ENCODE measurements at regions not wholly inside any gene's neighbourhood (a gene's known extent, or its start where the extent isn't known, plus 50 kb on each side); places are given as distances from the start of the nearest gene placed in this dataset.

GRCh38 chr5:142501890-142502289, 177.1 kb upstream of the SPRY4 start:
- Mint-ChIP-seq H3K36me3 (ENCODE audit: insufficient read depth, unreplicated experiment) (no peaks in the 10 kb centered on the region), H3K9me3 (ENCODE audit: unreplicated experiment) (no peaks in the 10 kb centered on the region), H3K4me3 (ENCODE audit: unreplicated experiment) (no peak overlapping the region), H3K4me1 (ENCODE audit: low read depth, unreplicated experiment) (no peaks in the 10 kb centered on the region), H3K27me3 (ENCODE audit: insufficient read depth, unreplicated experiment) (no peaks in the 10 kb centered on the region), H3K27ac (ENCODE audit: unreplicated experiment) (no peak overlapping the region)
- Histone ChIP-seq H3K9me3 (no peaks in the 10 kb centered on the region), H3K36me3 (ENCODE audit: control insufficient read depth, insufficient read depth, low read length) (no peaks in the 10 kb centered on the region), H3K4me3 (ENCODE audit: low read depth, low read length) (no peak overlapping the region), H3K4me1 (peaks cover 11% of the 10 kb centered on the region; the same call in 1 of the 2 replicates), H3K27me3 (replicated peaks; ENCODE audit: control insufficient read depth, insufficient read depth, low read length) (no peaks in the 10 kb centered on the region)
- ChIA-PET POLR2A (no interaction called here), CTCF (no interaction called here)
- intact Hi-C loops (cut with micrococcal nuclease; ENCODE audit: unreplicated experiment), result no loop called here
- no TSS peak for BruUV-seq (replicated peaks)
- TF ChIP-seq CTCF (IDR thresholded peaks at IDR 0.05; ENCODE audit: insufficient read depth in 1 of 2, low read depth in 1 of 2, low read length in 1 of 2, severe bottlenecking in 1 of 2, unreplicated experiment in 1 of 2), result no peak
- no peak for DNase-seq

- no peaks in the 10 kb centered on the region for H3K27me3 Mint-ChIP-seq (ENCODE audit: insufficient read depth, unreplicated experiment)
- no peaks in the 10 kb centered on the region for H3K4me1 Mint-ChIP-seq (ENCODE audit: low read depth, unreplicated experiment)
- H3K36me3 Mint-ChIP-seq (ENCODE audit: insufficient read depth, unreplicated experiment), result no peaks in the 10 kb centered on the region
- no peak overlapping the region for H3K4me3 Mint-ChIP-seq (ENCODE audit: unreplicated experiment)
- intact Hi-C loops (cut with micrococcal nuclease; ENCODE audit: unreplicated experiment), result no loop called here
- POLR2A ChIA-PET, result no interaction called here
- Histone ChIP-seq H3K4me3 (ENCODE audit: low read depth, low read length) (no peak overlapping the region), H3K36me3 (ENCODE audit: control insufficient read depth, insufficient read depth, low read length) (no peaks in the 10 kb centered on the region), H3K4me1 (peaks cover 11% of the 10 kb centered on the region; the same call in 1 of the 2 replicates), H3K27me3 (replicated peaks; ENCODE audit: control insufficient read depth, insufficient read depth, low read length) (no peaks in the 10 kb centered on the region), H3K9me3 (no peaks in the 10 kb centered on the region)
- no TSS peak for BruUV-seq (replicated peaks)
- no peaks in the 10 kb centered on the region for H3K9me3 Mint-ChIP-seq (ENCODE audit: unreplicated experiment)
- no peak for DNase-seq
- CTCF ChIA-PET, result interaction anchor here (0.6 kb wide), 2 partner anchors 63 to 264 kb away, joined by 3 to 5 read pairs; no protein-coding TSS in a partner anchor
- H3K27ac Mint-ChIP-seq (ENCODE audit: unreplicated experiment), result no peak overlapping the region
- no peak for TF ChIP-seq CTCF (IDR thresholded peaks at IDR 0.05; ENCODE audit: insufficient read depth in 1 of 2, low read depth in 1 of 2, low read length in 1 of 2, severe bottlenecking in 1 of 2, unreplicated experiment in 1 of 2)
Measured at GRCh38 chr5:142500227-142500905, 175.5 kb upstream of the SPRY4 start.

GRCh38 chr5:142499591-142500226, 174.9 kb upstream of the SPRY4 start:
- H3K36me3 ChIP-seq (ENCODE audit: control insufficient read depth, insufficient read depth, low read length), result no peaks in the 10 kb centered on the region
- Mint-ChIP-seq H3K27ac (ENCODE audit: unreplicated experiment) (no peak overlapping the region), H3K9me3 (ENCODE audit: unreplicated experiment) (no peaks in the 10 kb centered on the region), H3K4me1 (ENCODE audit: low read depth, unreplicated experiment) (no peaks in the 10 kb centered on the region), H3K36me3 (ENCODE audit: insufficient read depth, unreplicated experiment) (no peaks in the 10 kb centered on the region), H3K4me3 (ENCODE audit: unreplicated experiment) (no peak overlapping the region), H3K27me3 (ENCODE audit: insufficient read depth, unreplicated experiment) (no peaks in the 10 kb centered on the region)
- H3K4me3 ChIP-seq (ENCODE audit: low read depth, low read length), result no peak overlapping the region
- ChIA-PET CTCF (interaction anchor here (0.6 kb wide), 1 partner anchor 263 kb away, joined by 3 read pairs; no protein-coding TSS in a partner anchor), POLR2A (no interaction called here)
- H3K27me3 ChIP-seq (replicated peaks; ENCODE audit: control insufficient read depth, insufficient read depth, low read length), result no peaks in the 10 kb centered on the region
- peak in 1 of 2 experiments; percentile 7 for DNase-seq
- intact Hi-C loops (cut with micrococcal nuclease; ENCODE audit: unreplicated experiment), result no loop called here
- TF ChIP-seq CTCF (IDR thresholded peaks at IDR 0.05; ENCODE audit: insufficient read depth in 1 of 2, low read depth in 1 of 2, low read length in 1 of 2, severe bottlenecking in 1 of 2, unreplicated experiment in 1 of 2), result no peak
- no peaks in the 10 kb centered on the region for H3K9me3 ChIP-seq
- H3K4me1 ChIP-seq, result peaks cover 11% of the 10 kb centered on the region; the same call in 1 of the 2 replicates
- no TSS peak for BruUV-seq (replicated peaks)
